ENCODE measurements at regions not wholly inside any gene's neighbourhood (a gene's known extent, or its start where the extent isn't known, plus 50 kb on each side); places are given as distances from the start of the nearest gene placed in this dataset.

- CTCF ChIA-PET, result interaction anchor here (0.6 to 1.1 kb wide), 3 partner anchors 13 to 57 kb away, joined by 3 to 4 read pairs (median 3); partner anchors contain the start of gene MAP2
- ATAC-seq, result no peak
- H3F3A ChIP-seq (ENCODE audit: low read length, unreplicated experiment), result peaks cover 5% of the 10 kb centered on the region
Measured at GRCh38 chr2:209367075-209367747, 56.6 kb upstream of the MAP2 start.

GRCh38 chr2:209368406-209368805 is 55.4 kb upstream of the MAP2 start:
- POLR2A ChIA-PET (ENCODE audit: unreplicated experiment), result no interaction called here
- intact Hi-C loops (cut with micrococcal nuclease), result no loop called here

More at GRCh38 chr2:209367075-209367747, 56.6 kb upstream of the MAP2 start:
- intact Hi-C loops (cut with micrococcal nuclease), result no loop called here
- DNase-seq, result no peak
- POLR2A ChIA-PET (ENCODE audit: unreplicated experiment), result no interaction called here
- Histone ChIP-seq H3K27me3 (ENCODE audit: low read length) (no peaks in the 10 kb centered on the region), H3K27ac (ENCODE audit: low read length) (no peak overlapping the region), H3K9me3 (ENCODE audit: low read length) (no peaks in the 10 kb centered on the region), H3K79me2 (ENCODE audit: low read length) (no peaks in the 10 kb centered on the region), H4K20me1 (ENCODE audit: low read length) (no peaks in the 10 kb centered on the region), H3K4me3 (ENCODE audit: low read length) (no peak overlapping the region), H3K4me2 (ENCODE audit: low read length) (0 out of 2 replicates have a peak overlapping the region, but pooled peaks have one; percentile 4), H3K4me1 (ENCODE audit: insufficient read depth, low read length) (peaks cover 33% of the 10 kb centered on the region), H2AFZ (ENCODE audit: low read length) (0 out of 2 replicates have a peak overlapping the region, but pooled peaks have one; percentile 51), H3K9me2 (replicated peaks; ENCODE audit: low read length) (no peaks in the 10 kb centered on the region), H3K9ac (ENCODE audit: low read length) (no peak overlapping the region), H3K36me3 (ENCODE audit: low read depth, low read length) (no peaks in the 10 kb centered on the region)
- TF ChIP-seq EZH2 (IDR thresholded peaks at IDR 0.05; ENCODE audit: low read length, unreplicated experiment) (no peak), EZH2phosphoT487 (IDR thresholded peaks at IDR 0.05; ENCODE audit: borderline replicate concordance, low read length) (no peak), CTCF (conservative IDR thresholded peaks at IDR 0.05; ENCODE audit: low read depth, low read length) (no peak)
- no TSS peak for BruUV-seq (replicated peaks)

More at GRCh38 chr2:209368406-209368805, 55.4 kb upstream of the MAP2 start:
- peak overlapping the region; percentile 91 for H3K27ac ChIP-seq (ENCODE audit: low read length)
- no peaks in the 10 kb centered on the region for H4K20me1 ChIP-seq (ENCODE audit: low read length)
- TSS peak; percentile 24 for BruUV-seq (replicated peaks)
- H3K4me2 ChIP-seq (ENCODE audit: low read length), result peak overlapping the region; percentile 74
- H3K79me2 ChIP-seq (ENCODE audit: low read length), result no peaks in the 10 kb centered on the region
- H3K4me3 ChIP-seq (ENCODE audit: low read length), result peak overlapping the region; percentile 38
- ATAC-seq, result peak; percentile 71
- H2AFZ ChIP-seq (ENCODE audit: low read length), result peak overlapping the region; percentile 57
- H3K9me2 ChIP-seq (replicated peaks; ENCODE audit: low read length), result no peaks in the 10 kb centered on the region
- DNase-seq, result peak; percentile 67
- peaks cover 5% of the 10 kb centered on the region for H3F3A ChIP-seq (ENCODE audit: low read length, unreplicated experiment)
- H3K9ac ChIP-seq (ENCODE audit: low read length), result peak overlapping the region; percentile 13; the same call in 1 of the 2 replicates
- no peaks in the 10 kb centered on the region for H3K36me3 ChIP-seq (ENCODE audit: low read depth, low read length)
- peaks cover 33% of the 10 kb centered on the region for H3K4me1 ChIP-seq (ENCODE audit: insufficient read depth, low read length)
- CTCF ChIA-PET, result interaction anchor here (0.5 to 1.3 kb wide), 4 partner anchors 12 to 803 kb away, joined by 3 to 11 read pairs (median 5); partner anchors contain the start of genes KANSL1L and MAP2
- H3K9me3 ChIP-seq (ENCODE audit: low read length), result no peaks in the 10 kb centered on the region
- no peak for TF ChIP-seq EZH2phosphoT487 (IDR thresholded peaks at IDR 0.05; ENCODE audit: borderline replicate concordance, low read length)
- TF ChIP-seq EZH2 (IDR thresholded peaks at IDR 0.05; ENCODE audit: low read length, unreplicated experiment), result no peak
- no peak for TF ChIP-seq CTCF (conservative IDR thresholded peaks at IDR 0.05; ENCODE audit: low read depth, low read length)
- no peaks in the 10 kb centered on the region for H3K27me3 ChIP-seq (ENCODE audit: low read length)

All from PC-3 (cell line).